Mammary epithelial cell (primary cell): ENCODE measurements at regions not wholly inside any gene's neighbourhood (a gene's known extent, or its start where the extent isn't known, plus 50 kb on each side); places are given as distances from the start of the nearest gene placed in this dataset.

ENCODE experiments used
- CTCF ChIP-seq, 2 donors: IDR thresholded peaks in 1 of 2; conservative IDR thresholded peaks in 1 of 2; 2 replicates each; pipeline ENCODE4 v1.5.1; 2011 to 2012; ENCODE audit warnings: inconsistent platforms in 2 of 2, low read length in 2 of 2, mild to moderate bottlenecking in 2 of 2, control low read depth in 1 of 2, low read depth in 1 of 2; ENCODE audit not compliant: insufficient read depth in 1 of 2; ENCODE audit errors: extremely low read depth in 1 of 2
- EZH2 ChIP-seq: IDR thresholded peaks from 2 replicates; pipeline ENCODE4 v1.6.1; 2012; ENCODE audit warnings: low read length, inconsistent platforms, borderline replicate concordance

- TF ChIP-seq CTCF (conservative IDR thresholded peaks at IDR 0.05 in 1 of 2, IDR thresholded peaks at IDR 0.05 in 1 of 2; ENCODE audit: extremely low read depth in 1 of 2, insufficient read depth in 1 of 2, low read depth in 1 of 2, low read length in 2 of 2) (no peak), EZH2 (no peak)
Observed at GRCh38 chr6:54665278-54665677, 181.3 kb upstream of the FAM83B start.
